ENCODE measurements at regions not wholly inside any gene's neighbourhood (a gene's known extent, or its start where the extent isn't known, plus 50 kb on each side); places are given as distances from the start of the nearest gene placed in this dataset.
"Not testable (repeated sequence)": the region's sequence is repeated elsewhere in the genome, so short reads cannot be mapped to it uniquely, and the experiment has no call there.

DNA sequence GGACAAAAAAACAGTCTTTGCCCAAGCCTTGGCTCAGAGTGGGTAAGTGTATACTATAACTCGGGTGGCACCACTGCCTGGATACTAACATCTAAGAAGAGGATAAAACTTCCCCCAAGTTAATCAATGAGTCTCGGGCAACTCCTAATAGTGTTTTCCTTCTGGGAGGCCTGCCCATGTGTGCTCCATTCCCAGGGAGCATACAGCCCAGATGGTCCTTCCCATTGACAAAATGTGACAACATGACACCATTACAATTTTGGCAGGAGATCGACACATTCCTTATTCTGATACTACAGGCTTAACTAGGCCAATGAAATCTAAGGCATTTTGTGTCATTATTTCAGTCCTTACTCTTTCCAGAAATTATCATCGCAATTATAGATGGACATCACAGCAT lies 52.7 kb upstream of the CRIM1 start:
- no peak for FAIRE-seq

DNA sequence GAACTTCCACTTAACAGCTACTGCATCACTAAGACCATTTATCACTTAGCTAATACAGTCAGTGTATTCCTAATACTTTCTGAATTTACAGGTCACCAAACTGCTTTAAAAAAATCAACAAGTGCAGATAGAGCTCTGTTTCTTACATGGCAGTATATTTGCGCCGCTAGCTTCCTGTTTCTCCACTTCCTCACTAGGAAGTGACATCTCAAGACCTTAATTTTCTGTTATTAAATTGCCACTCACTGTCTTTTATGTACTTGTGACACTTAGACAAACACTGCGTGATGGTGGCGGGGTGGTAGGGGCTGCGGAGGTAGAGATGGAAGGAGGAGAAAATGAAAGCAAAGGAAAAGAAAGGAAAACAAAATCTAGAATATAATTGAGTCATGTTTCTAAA lies 53.7 kb upstream of the CRIM1 start:
- FAIRE-seq: no peak

DNA sequence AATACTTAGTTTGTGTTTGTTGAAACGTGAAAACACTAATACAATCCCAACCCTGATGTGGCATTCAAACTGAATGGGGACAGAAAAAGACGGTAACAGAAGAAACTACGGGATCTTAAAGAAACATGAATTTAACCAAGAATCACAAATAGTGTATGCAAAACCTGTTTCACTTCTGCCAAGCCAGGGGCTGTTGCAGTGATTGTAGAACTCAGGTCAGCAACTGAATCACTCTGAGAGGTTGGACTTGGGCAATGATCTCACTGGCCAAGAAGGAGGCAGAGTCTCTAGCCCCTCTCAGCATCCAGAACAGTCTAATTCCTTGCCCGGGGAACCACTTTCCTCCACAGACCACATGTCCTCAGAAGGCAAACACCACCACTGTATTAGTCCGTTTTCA lies 54.9 kb upstream of the CRIM1 start:
- no peak for FAIRE-seq

DNA sequence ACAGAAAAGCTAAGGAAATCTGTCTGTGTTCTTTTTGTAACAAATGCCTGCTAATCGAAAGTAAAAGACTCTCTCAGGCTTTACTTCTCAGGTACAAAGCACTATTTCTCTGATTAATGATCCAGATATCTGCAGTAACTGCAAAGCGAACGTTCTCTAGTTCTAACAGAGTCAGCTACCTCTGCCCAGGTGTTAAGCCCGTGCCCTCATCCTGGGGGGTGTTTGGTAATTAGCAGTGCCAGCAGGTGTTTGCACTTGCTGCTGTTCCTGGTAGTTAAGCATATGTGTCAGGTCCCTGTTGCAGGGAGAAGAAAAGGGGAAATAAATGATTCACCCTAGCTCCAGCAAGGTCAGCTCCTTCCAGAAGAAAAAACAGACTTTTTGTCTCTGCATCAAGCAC lies 58.8 kb upstream of the CRIM1 start:
- FAIRE-seq: no peak

DNA sequence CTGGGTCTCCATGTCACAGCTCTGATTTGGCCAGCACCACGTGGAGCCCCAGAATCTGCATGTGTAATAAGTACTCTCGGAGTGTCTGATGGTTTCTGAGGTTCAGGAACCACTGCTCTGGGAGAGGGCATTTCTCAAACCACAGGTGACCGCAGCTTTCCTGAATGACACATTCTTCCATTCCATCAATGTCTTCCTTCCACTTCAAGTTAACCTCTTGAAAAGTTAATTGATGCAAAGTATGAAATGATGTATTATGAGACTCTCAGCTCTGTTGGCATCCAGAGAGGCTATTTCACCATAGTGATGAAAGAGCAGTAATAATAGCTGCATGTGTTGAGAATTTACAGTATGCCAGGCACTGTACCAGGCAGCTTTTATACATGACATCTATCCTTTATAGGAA lies 61.3 kb upstream of the CRIM1 start:
- no peak for FAIRE-seq

DNA sequence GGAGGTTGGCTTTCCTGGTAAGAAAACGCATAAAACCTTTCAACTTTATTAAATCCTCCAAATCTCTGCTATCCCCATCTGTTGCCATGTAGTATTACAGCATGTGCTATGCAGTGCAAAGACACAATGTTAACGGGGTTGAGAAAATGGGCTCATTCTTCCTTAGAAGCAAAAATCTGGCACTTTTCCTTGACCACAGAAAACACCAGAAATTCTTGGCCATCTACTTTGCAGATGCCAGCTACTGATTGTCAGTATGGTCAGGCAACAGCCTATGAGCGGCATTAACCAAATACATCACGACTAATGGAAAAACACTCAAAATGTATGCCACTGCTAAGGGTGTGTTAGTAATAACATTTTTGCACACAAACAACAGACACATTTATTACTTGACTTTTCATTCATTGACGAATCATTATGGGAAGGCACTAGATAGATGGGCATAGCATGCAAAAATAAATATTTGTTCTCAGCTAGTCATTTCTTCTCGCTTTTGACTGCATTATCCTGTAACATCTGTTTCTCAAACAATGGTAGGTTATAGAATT lies 65.2 kb upstream of the CRIM1 start:
- FAIRE-seq: no peak

DNA sequence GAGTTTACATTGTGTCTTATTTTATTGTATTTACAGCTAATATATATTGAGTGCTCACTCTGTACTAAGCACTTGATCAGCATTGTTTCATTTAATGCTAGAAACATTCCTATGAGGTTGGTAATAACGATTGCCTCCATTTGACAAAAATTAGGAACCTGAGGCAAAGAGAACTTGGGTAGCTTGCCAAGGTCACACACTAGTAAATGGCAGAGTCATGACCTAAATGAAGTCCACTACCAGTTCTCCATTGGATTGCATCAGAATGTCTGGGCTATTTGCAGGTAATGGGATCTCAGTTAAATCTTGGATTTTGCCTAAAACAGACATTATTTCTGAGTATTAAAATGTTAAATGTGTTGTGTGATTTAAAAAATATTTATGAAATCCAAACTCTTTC lies 65.8 kb upstream of the CRIM1 start:
- no peak for FAIRE-seq

DNA sequence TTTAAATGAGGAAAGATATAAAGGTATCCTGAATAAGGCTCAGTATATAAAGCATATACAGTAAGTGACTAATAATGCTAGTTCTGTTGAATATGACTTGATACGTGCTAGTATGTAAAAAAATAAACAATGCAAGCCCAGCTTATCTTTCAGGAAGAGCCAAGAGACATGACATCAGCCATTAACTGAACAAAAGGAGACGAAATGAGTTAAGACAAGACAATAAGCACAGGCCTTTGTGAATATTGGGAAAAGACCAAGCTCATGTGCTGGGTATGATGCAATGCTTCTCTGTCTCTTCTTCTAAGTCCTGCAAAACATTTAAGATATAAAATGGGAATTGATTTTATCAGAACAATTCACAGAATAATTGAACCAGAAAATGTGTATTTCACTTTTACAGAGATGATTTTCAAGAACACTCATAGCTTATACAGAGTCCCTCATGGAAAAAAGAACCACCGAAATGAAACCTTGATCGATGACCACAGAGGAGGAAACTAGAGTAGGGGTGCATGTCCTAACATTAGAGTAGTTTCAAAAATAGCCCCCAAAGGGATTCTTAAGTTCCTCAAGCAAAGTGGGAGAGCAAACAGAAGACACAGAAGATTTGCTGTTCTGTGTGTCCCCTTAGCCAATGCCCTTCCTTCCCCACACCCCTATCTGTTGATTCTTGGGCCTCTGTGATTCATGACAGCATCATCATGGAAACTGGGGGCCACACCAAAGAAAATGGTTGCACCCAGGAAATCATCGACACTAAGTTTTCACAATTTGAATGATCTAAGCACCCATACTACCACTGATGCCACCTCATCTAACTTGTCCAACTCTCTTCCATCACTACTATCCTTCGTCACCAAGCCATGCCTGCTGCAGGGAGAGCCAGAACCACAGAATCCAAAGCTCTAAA lies 68.0 kb upstream of the CRIM1 start:
- no peak for FAIRE-seq

DNA sequence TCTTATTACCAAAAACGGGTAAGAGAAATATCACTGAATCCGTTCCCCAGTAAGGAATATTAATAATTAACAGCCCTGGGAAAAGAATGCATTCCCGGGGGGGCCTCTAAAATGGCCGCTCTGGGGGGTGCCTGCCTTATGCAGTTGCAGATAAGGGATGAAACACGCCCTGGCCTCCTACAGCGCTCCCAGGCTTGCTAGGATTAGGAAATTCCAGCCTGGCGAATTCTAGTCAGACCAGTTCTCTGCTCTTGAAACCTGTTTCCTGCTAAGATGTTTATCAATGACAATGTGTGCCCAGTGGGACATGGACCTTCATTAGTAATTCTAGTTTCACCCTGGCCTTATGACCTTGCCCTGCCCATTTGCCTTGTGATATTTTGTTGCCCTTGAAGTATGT lies 76.1 kb upstream of the CRIM1 start:
- FAIRE-seq: not testable (repeated sequence)

DNA sequence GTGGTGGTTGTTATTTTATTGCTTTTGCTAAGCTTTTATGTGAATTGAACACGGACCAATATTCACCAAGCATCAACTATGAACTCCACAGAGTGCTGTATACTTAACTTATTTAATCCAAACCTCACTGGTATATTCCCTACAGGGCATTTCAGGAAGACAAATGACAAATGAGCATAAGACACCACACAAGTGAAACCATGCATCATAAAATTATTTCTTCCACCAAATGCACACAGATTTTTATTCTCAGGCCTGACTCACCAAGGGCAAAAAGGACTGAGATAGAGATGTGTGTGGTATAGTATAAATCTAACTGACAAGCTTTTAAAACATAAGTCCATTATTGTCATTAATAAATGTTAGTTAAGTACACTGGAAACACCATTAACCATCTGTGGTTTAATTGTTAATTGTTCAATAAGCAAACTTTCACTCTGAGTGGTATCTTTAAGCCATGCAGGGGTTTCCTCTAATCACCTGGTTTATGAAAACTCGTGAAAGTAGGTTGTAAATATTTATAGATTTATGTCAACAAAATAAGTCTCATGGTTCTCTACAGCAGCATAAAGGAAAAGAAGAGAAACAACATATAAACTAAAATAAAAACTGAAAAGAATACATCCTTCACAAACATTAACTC lies 77.6 kb upstream of the CRIM1 start:
- FAIRE-seq: no peak

DNA sequence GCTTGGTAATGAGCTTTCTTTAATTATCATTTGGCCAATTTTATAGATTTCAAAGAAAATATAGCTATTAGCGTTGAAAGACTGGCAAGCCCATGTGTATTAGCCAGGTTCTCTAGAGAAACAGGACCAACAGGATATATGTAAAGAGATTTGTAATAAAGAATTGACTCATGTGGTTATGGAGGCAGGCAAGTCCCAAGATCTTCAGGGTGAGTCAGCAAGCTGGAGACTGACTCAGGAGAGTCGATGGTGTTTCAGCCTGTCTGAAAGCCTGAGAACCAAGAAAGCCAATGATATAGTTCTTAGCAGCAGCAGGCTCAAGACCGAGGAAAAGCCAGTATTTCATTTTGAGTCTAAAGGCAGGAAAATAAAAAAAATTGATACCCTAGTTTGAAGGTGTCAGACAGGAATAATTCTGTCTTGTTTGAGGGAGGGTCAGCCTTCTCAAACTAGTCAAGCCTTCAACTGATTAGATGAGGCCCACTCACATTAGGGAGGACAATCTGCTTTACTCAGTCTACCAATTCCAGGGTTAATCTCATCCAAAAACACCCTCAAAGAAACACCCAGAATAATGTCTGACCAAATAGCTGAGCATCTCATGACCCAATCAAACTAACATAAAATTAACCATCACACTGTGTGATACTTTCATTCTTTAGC lies 78.3 kb upstream of the CRIM1 start:
- FAIRE-seq: no peak

DNA sequence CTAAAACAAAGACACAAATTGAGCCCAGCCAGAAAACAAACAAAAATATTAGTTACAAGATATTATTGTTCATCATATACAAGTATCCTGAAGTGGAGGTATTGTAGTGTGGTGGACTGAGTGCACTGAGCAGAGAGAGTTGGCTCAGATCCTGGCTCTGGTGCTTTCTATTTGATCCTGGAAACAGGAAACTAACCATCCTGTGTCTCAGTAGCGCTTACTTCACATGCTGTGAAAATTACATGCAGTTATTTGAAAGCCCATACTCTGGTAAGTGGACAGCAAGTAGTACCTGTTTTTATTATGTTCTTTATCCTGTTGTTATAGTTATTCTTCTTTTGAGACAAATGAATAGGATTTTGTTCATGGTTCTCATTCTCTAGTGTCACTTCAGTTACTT lies 84.3 kb upstream of the CRIM1 start:
- FAIRE-seq: no peak

DNA sequence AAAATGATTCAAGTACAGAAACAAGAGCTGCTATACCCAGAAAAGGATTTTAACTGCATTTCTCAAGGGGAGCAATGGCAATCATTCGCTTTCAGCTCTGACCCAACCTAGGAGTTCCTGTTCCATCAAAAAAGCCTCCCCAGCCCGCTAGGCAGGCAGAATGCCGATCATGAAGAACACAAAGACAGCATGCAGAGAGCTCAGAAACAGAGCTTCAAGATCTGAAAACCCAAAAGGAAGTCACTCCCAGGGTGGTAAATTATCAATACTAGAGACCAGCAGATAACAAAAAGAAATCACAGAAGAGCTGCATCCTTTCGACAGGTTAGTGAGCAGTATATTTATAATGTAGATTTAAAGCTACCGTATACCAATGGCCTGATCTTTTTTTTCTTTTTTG lies 84.8 kb upstream of the CRIM1 start:
- FAIRE-seq: no peak

DNA sequence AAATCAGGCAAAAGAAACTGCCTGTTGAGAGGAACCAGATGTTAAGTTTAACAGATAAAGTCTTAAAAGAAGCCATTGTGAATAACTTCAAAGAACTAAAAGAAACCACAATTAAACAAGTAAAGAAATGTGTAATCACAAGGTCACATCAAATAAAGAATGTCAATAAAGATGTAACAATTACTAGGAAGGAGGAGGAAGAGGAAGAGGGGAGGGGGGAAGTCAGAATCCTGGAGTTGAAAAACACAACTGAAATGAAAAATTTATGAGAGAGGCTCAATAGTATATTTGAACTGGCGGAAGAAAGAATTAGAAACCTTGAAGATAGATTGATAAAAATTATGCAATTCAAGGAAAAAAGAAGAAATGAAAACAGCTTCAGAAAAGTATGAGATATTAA lies 88.4 kb upstream of the CRIM1 start:
- FAIRE-seq: no peak

DNA sequence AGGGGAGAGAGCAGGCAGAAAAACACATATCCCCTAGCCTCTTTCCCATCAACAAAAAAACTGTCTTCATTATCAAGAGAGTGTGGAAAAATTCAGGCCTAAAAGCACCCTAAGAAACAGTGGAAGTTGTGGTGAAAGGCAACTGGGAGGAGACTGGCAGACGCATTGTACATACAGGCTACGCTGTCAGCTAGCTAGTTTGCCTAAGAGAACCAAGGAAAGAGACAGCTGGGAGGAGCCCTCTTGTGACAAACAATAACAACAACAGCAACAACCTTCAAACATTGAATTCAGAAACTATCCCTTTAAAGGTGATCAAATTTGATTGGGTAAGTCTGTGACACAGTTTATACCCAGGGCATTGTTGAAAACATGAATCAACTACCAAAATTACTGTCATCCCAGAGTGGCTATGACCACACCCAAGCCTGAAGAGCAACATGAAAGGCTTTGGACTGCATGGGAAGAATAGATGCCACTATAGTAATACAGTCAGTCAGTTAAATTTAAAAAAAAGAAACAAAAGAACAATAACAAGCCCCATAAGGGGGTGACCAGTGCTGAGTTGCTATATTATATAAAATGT lies 88.9 kb upstream of the CRIM1 start:
- FAIRE-seq: no peak

DNA sequence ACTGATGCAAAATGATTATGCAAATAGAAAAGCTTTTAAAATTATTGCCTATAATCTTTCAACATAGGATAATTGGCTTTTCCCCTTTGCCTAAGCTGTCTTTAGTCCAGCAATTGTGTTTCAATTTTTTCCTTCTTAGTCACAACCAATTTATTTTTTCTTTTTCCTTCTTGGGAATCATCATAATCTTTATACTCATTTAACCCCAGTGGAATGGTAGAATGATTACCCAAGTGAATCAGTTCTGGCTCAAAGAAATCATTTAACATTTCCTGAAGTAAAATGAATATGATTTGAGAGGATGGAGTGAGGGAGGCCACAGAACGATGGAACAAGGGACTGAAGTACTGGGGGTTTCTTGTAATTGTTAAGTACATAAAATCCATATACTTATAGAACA lies 93.0 kb upstream of the CRIM1 start:
- FAIRE-seq: no peak

DNA sequence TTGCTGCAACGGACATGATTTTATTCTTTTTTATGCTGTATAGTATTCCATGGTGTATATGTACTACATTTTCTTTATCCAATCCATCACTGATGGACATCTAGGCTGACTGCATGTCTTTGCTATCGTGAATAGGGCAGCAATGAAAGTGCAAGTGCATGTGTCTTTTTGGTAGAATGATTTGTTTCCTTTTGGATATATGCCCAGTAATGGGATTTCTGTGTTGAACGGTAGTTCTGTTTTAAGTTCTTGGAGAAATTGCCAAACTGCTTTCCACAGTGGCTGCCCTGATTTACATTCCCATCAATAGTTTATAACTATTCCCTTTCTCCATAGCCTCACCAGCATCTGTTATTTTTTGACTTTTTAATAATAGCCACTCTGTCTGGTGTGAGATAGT lies 99.7 kb upstream of the CRIM1 start:
- no peak for FAIRE-seq

DNA sequence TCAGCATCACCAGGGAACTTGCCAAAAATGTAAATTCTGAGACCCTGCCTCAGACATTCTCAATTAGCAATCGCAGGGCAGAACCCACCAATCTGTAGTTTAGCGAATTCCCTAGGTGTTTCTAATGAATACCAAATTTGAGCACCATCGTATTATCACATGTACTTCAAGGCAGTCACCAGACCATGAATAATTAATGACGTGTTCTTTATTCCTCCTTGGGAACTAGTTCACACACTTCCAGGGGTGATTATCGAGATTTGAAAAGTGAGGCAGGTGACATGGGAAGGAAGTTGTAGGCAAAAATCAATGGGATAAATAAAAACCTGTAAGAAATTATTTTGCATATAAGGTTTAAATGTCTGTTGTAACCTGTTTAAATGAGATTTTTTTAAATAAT lies 102.5 kb upstream of the CRIM1 start:
- no peak for FAIRE-seq

DNA sequence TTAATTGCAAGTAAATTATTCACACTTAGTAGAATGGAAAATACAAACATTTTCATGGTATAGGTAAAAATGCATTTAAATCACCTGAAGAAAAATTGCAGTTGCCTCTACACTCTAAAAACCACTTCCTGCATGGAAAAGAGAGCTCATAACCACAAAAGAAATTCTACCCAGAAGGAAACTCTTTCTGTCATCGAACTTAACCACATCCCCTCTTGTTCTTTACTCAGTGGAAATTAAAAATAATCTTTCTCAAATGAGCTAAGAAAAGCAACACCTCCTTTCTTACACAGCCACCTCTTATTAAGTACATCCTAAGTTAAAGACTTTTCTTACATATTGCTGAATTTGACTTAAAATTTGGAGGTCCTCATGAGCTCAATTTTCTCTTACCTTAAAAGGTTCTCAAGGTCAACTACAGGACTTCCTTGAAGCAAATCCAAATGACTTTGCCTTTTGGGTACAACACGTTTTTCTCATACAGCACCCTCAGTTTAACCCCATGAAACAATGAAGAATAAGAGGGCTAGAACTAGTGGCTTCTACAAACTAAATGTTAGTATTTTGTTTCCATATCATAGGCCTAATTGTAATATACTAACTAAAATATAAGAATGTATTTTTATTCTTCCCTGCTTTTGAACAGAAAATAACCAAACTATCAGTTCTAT lies 109.1 kb upstream of the CRIM1 start:
- FAIRE-seq: no peak

DNA sequence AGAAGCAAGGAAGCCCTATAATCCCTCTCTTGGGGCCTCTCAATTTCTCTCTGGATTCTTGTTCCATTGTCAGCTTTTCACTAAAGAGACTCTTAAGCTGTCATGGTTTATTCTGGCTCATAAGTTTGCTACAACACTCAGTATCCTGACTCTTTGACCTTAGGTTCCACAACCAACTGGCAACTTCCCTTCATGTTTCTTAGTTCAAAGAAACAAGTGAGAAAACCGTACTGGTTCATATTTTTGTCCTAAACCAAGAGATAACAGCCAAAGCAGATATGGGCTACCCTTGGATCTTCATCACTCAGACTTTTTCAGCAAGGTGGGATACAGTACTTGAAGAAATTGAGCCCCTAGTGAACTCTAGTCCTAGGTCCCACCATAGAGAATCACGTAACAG lies 109.9 kb upstream of the CRIM1 start:
- no peak for FAIRE-seq

DNA sequence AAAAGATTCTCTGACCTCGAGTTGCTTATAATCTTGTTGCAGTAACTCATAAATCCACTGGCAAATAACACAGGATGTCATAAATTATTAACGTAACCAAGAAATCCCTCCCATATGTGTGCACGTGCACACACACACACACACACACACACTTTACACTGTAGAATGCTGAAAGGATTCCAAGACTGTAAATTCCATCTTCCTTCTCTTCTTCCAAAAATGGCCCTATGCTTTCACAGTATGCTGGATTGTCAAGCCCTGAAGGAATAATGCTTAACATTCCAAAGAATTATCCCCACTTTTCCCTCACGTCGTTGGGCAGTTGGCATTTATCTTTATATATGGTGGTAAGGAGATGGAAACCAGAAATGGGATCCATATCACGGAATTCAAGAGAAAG lies 117.5 kb upstream of the CRIM1 start:
- no peak for FAIRE-seq

DNA sequence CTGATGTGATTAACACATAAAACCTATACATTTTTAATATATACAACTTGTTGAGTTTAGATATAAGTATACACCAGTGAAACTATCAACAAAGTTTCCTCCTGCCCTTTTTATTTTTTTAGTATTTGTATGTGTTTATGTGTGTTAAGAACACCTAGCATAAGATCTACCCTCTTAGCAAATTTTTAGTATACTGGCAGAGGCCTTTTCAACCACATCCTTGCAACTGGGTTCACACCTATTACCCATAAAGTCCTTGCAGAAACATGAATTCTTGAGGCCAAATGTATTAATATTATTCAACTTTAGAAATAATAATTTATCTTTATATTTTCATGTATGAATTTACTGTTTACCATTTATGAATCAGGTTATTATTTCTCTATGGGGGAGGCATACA lies 119.7 kb upstream of the CRIM1 start:
- FAIRE-seq: no peak

DNA sequence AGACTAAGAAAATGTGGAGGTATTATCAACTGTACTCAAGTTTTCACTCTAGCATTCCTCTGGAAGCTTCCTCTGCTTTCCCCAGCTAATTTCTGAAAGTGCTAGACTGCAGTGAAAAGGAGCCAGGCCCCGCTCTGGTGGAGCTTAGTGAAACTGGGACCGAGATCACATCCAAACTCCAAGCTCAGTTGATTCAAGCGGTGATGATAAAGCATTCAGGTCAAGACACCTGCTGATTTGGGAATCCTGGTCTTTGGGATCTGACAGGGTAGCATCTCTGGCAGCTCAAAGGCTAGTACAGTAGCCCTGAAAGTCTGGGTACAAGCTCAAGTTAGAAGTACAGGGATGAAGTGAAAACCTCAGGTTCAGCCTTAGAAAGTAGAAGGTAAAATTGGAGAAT lies 120.2 kb upstream of the CRIM1 start:
- FAIRE-seq: no peak

Data from colon (tissue), 2 donors.